Esophagus muscularis mucosa (tissue), 4 donors: ENCODE measurements at regions not wholly inside any gene's neighbourhood (a gene's known extent, or its start where the extent isn't known, plus 50 kb on each side); places are given as distances from the start of the nearest gene placed in this dataset.

Source experiments
- DNase-seq: peaks from one replicate; pipeline ENCODE4 v3.0.0-alpha.2; 2017; ENCODE audit errors: extremely low spot score
- H3K27ac ChIP-seq, 4 donors: fragments of 200-600 bp; sonication (generic); replicated peaks in 1 of 4; 1 replicate in 3 of 4; 2 replicates in 1 of 4; pipeline ENCODE4 v1.5.1; 2016 to 2019; ENCODE audit warnings: mild to moderate bottlenecking in 1 of 4
- H3K27me3 ChIP-seq, 4 donors: fragments of 200-600 bp; sonication (generic); one replicate each; pipeline versions ENCODE4 v1.5.1 to v1.6.0; 2016 to 2019
- H3K36me3 ChIP-seq, 4 donors: fragments of 200-600 bp; sonication (generic); one replicate each; pipeline ENCODE4 v1.5.1; 2016 to 2019
- H3K4me1 ChIP-seq, 4 donors: fragments of 200-600 bp; sonication (generic); one replicate each; pipeline ENCODE4 v1.5.1; 2016 to 2019
- H3K4me3 ChIP-seq, 4 donors: fragments of 200-600 bp; sonication (generic); 1 replicate in 2 of 4; 2 replicates in 2 of 4; pipeline ENCODE4 v1.5.1; 2016 to 2019; ENCODE audit warnings: mild to moderate bottlenecking in 4 of 4, moderate library complexity in 1 of 4
- H3K9me3 ChIP-seq, 4 donors: fragments of 200-600 bp; sonication (generic); 1 replicate in 3 of 4; 2 replicates in 1 of 4; pipeline ENCODE4 v1.5.1; 2016 to 2019
- EP300 ChIP-seq: sonication (generic); formaldehyde crosslinking; IDR thresholded peaks from one replicate; pipeline ENCODE4 v1.6.1; 2017; ENCODE audit warnings: antibody characterized with exemption
- POLR2A ChIP-seq: fragments of 450-650 bp; IDR thresholded peaks from one replicate; pipeline ENCODE4 v1.6.1; 2017; ENCODE audit warnings: antibody characterized with exemption, moderate library complexity, mild to moderate bottlenecking, low read depth
- POLR2AphosphoS5 ChIP-seq, 2 donors: sonication (generic); formaldehyde crosslinking; IDR thresholded peaks; one replicate each; pipeline ENCODE4 v1.6.1; 2017; ENCODE audit warnings: antibody characterized with exemption in 2 of 2
- WGBS: methylation state at CpG from one replicate; pipeline ENCODE4 v1.1.5; 2018; 5-methylcytosine and 5-hydroxymethylcytosine counted together
- intact Hi-C: fragments of 100-400 bp; cut with DNase I; formaldehyde crosslinking; loops from one replicate; pipeline ENCODE4 v1.15.1; 2023
- TF ChIP-seq, protein P1 (sequence below), 3 experiments: fragments of 200-600 bp in 2 of 3; fragments of 450-650 bp in 1 of 3; sonication (generic) in 2 of 3; IDR thresholded peaks; one replicate each; pipeline ENCODE4 v1.5.1; 2017 to 2019; ENCODE audit warnings: antibody characterized with exemption in 3 of 3, mild to moderate bottlenecking in 2 of 3, moderate library complexity in 1 of 3

DNA sequence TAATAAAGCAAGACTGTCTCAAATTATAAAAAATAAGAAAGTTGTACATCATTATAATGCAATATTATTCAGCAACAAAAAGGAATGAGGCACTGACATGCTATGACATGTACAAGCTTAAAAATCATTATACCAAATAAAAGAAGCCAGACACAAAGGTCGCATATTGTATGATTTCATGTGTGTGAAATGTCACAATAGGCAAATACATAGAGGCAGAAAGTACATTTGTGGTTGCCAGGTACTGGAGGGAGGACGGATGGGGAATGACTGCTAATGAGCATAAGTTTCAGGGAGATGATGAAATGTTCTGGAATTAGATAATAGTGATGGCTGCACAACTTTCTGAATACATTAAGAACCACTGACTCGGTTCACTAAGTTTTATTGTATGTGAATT lies 73.6 kb upstream of the NBPF3 start:
- 82% methylated on average over 3 of the region's 3 CpGs for WGBS

DNA sequence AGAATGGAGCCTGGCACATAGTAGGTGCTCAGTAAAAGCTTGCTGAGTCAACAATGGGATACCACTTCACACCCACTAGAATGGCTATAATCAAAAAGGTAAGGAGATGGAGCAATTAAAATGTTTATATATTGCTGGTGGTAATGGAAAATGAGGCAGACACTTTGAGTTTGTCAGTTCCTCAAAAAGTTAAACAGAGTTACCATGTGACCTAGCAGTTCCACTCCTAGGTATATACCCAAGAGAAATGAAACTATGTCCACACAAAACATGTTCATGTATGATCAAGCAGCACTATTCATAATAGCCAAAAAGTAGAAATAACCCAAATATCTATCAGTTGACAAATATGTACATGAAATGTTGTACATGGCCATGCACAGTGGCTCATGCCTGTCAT lies 74.8 kb upstream of the ECE1 start:
- Histone ChIP-seq H3K27ac (no peak overlapping the region), H3K4me1 (peaks cover 0 to 13% (median 6%) of the 10 kb centered on the region in 4 donors), H3K27me3 (no peaks in the 10 kb centered on the region), H3K4me3 (no peak overlapping the region), H3K36me3 (no peaks in the 10 kb centered on the region), H3K9me3 (no peaks in the 10 kb centered on the region)
- TF ChIP-seq EP300 (no peak), POLR2AphosphoS5 (IDR thresholded peaks at IDR 0.05) (no peak), POLR2A (no peak)
- TF ChIP-seq, protein P1, sequence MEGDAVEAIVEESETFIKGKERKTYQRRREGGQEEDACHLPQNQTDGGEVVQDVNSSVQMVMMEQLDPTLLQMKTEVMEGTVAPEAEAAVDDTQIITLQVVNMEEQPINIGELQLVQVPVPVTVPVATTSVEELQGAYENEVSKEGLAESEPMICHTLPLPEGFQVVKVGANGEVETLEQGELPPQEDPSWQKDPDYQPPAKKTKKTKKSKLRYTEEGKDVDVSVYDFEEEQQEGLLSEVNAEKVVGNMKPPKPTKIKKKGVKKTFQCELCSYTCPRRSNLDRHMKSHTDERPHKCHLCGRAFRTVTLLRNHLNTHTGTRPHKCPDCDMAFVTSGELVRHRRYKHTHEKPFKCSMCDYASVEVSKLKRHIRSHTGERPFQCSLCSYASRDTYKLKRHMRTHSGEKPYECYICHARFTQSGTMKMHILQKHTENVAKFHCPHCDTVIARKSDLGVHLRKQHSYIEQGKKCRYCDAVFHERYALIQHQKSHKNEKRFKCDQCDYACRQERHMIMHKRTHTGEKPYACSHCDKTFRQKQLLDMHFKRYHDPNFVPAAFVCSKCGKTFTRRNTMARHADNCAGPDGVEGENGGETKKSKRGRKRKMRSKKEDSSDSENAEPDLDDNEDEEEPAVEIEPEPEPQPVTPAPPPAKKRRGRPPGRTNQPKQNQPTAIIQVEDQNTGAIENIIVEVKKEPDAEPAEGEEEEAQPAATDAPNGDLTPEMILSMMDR (IDR thresholded peaks at IDR 0.05), result no peak
- intact Hi-C loops, result loop anchor here (5.0 kb wide), 1 partner anchor 63 kb away; no protein-coding TSS in a partner anchor
- no peak for DNase-seq

More for the DNA sequence above, 73.6 kb upstream of the NBPF3 start:
- H3K27me3 ChIP-seq, result no peaks in the 10 kb centered on the region
- peaks cover 0 to 13% (median 5%) of the 10 kb centered on the region in 4 donors for H3K4me1 ChIP-seq
- H3K9me3 ChIP-seq, result no peaks in the 10 kb centered on the region
- H3K27ac ChIP-seq, result no peak overlapping the region
- TF ChIP-seq, protein P1 (IDR thresholded peaks at IDR 0.05), result no peak
- TF ChIP-seq POLR2AphosphoS5 (IDR thresholded peaks at IDR 0.05), result no peak
- TF ChIP-seq POLR2A, result no peak
- no peak for TF ChIP-seq EP300
- H3K4me3 ChIP-seq, result no peak overlapping the region
- no peak for DNase-seq
- no peaks in the 10 kb centered on the region for H3K36me3 ChIP-seq
- intact Hi-C loops, result loop anchor here (5.0 kb wide), 1 partner anchor 64 kb away; no protein-coding TSS in a partner anchor

DNA sequence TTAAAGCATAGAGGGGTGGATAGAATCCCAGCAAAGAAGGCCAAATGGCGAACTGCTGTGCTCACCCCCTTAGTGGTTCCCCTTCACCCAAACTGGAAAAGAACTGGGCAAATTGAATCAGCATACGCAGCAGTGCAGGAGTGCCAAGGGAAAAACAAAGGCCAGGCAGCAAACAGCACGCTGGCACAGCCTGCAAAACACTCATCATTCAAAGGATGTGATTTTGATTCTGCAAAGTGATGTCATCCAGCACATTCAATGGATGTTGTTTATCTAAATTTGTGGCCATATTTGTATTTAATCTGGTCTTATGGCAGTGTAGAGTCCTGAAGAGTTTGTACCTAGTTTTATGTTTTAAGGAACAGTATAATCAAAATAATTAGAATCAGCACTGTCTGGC lies 71.8 kb upstream of the ECE1 start:
- Histone ChIP-seq H3K36me3 (no peaks in the 10 kb centered on the region), H3K4me3 (no peak overlapping the region), H3K27ac (no peak overlapping the region), H3K4me1 (peaks cover 0 to 5% (median 2%) of the 10 kb centered on the region in 4 donors), H3K27me3 (no peaks in the 10 kb centered on the region), H3K9me3 (no peaks in the 10 kb centered on the region)
- DNase-seq, result no peak
- 88% methylated on average over 3 of the region's 3 CpGs for WGBS
- TF ChIP-seq, protein P1 (IDR thresholded peaks at IDR 0.05), result no peak
- TF ChIP-seq POLR2AphosphoS5 (IDR thresholded peaks at IDR 0.05) (no peak), POLR2A (no peak), EP300 (no peak)
- intact Hi-C loops, result no loop called here

DNA sequence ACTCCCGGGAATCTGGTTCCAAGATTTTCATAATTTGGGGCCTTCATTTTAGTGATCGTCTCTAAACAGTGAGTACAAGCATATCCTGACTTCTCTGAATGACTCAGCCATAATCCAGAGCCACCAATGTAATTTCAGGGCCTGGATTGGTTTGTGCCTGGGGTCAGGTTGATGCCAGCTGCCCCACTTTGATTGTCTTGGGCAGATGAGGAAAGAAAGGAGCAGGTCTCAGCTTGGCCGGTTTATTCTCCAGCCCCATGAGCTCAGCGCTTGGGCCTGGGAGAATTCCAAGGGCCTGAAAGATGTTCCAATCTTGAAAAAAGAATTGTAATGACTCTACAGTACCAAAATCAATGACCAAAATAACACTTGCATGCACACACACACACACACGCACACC lies 71.2 kb upstream of the ECE1 start:
- Histone ChIP-seq H3K27me3 (no peaks in the 10 kb centered on the region), H3K4me1 (peaks cover 0 to 5% (median 2%) of the 10 kb centered on the region in 4 donors), H3K4me3 (no peak overlapping the region), H3K36me3 (no peaks in the 10 kb centered on the region), H3K27ac (no peak overlapping the region), H3K9me3 (no peaks in the 10 kb centered on the region)
- no peak for TF ChIP-seq POLR2A
- TF ChIP-seq POLR2AphosphoS5 (IDR thresholded peaks at IDR 0.05), result no peak
- TF ChIP-seq, protein P1 (IDR thresholded peaks at IDR 0.05), result no peak
- TF ChIP-seq EP300, result no peak
- DNase-seq, result no peak
- intact Hi-C loops, result no loop called here
- 80% methylated on average over 5 of the region's 5 CpGs for WGBS

DNA sequence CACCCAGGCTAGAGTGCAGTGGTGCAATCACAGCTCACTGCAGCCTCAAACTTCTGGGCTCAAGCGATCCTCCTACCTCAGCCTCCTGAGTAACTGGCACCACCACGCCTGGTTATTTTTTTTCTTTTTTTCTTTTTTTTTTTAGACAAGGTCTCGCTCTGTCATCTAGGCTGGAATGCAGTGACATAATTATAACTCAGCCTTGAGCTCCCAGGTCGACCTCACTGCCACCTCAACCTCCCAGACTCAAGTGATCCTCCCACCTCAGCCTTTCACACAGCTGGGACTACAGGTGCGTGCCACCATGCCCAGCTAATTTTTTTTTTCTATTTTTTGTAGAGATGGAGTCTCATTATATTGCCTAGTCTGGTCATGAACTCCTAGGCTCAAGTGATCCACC lies 66.9 kb upstream of the ECE1 start:
- no peak overlapping the region for H3K4me3 ChIP-seq
- H3K27me3 ChIP-seq, result no peaks in the 10 kb centered on the region
- 82% methylated on average over 5 of the region's 5 CpGs for WGBS
- DNase-seq, result no peak
- no peaks in the 10 kb centered on the region for H3K36me3 ChIP-seq
- no peak overlapping the region for H3K27ac ChIP-seq
- intact Hi-C loops, result no loop called here
- no peaks in the 10 kb centered on the region for H3K9me3 ChIP-seq
- peaks cover 0 to 5% (median 2%) of the 10 kb centered on the region in 4 donors for H3K4me1 ChIP-seq
- TF ChIP-seq, protein P1 (IDR thresholded peaks at IDR 0.05), result no peak
- no peak for TF ChIP-seq EP300
- TF ChIP-seq POLR2AphosphoS5 (IDR thresholded peaks at IDR 0.05), result no peak
- no peak for TF ChIP-seq POLR2A
